ENCODE measurements at regions not wholly inside any gene's neighbourhood (a gene's known extent, or its start where the extent isn't known, plus 50 kb on each side); places are given as distances from the start of the nearest gene placed in this dataset.

DNA sequence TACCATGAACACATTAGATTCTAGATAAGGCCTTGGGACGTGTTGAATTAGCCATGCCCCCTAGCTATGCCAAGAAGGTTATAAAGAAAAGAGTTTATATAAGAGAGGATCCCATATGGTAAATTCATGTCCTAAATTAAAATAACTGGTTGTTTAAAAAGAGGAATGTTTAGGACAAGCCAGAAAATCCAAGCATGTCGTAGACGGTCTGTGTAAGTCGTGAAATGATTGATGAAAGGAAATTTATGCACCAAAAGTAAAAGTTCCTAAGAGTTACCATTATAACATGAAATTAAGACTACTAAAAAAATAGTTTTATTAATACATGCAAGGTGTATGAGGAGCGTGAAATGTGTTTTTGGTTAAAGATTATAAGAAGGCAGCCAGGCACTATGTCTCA lies 624.9 kb downstream of the ARL4A start:
- no peak for TF ChIP-seq EZH2 (IDR thresholded peaks at IDR 0.05; ENCODE audit: low read depth, unreplicated experiment)
- TF ChIP-seq, protein P1, sequence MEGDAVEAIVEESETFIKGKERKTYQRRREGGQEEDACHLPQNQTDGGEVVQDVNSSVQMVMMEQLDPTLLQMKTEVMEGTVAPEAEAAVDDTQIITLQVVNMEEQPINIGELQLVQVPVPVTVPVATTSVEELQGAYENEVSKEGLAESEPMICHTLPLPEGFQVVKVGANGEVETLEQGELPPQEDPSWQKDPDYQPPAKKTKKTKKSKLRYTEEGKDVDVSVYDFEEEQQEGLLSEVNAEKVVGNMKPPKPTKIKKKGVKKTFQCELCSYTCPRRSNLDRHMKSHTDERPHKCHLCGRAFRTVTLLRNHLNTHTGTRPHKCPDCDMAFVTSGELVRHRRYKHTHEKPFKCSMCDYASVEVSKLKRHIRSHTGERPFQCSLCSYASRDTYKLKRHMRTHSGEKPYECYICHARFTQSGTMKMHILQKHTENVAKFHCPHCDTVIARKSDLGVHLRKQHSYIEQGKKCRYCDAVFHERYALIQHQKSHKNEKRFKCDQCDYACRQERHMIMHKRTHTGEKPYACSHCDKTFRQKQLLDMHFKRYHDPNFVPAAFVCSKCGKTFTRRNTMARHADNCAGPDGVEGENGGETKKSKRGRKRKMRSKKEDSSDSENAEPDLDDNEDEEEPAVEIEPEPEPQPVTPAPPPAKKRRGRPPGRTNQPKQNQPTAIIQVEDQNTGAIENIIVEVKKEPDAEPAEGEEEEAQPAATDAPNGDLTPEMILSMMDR (conservative IDR thresholded peaks at IDR 0.05; ENCODE audit: low read depth in 2 of 2), result no peak
- TF ChIP-seq POLR2AphosphoS5 (IDR thresholded peaks at IDR 0.05; ENCODE audit: low read depth), result no peak
- no peak for TF ChIP-seq ETS1 (IDR thresholded peaks at IDR 0.05)
- no peak for TF ChIP-seq ZNF114 (CRISPR knock-in tag; IDR thresholded peaks at IDR 0.05)
- no peak for TF ChIP-seq JUNB (IDR thresholded peaks at IDR 0.05; ENCODE audit: unreplicated experiment)
- TF ChIP-seq EZH2phosphoT487 (IDR thresholded peaks at IDR 0.05; ENCODE audit: unreplicated experiment), result no peak

Measured in GM23338 (cell line).